SK-N-MC (cell line): ENCODE measurements at regions not wholly inside any gene's neighbourhood (a gene's known extent, or its start where the extent isn't known, plus 50 kb on each side); places are given as distances from the start of the nearest gene placed in this dataset.

Experiments used
- DNase-seq: peaks from one replicate; pipeline ENCODE4 v3.0.0-alpha.2; 2011; ENCODE audit warnings: low read depth, low spot score
- H3K27ac ChIP-seq: fragments of 200-600 bp; sonication (generic); 2 replicates; pipeline ENCODE4 v1.5.1; 2016; ENCODE audit warnings: mixed run types
- H3K36me3 ChIP-seq: fragments of 200-600 bp; sonication (generic); 2 replicates; pipeline ENCODE4 v1.6.1; 2017; ENCODE audit warnings: antibody characterized with exemption, low read length, mixed read lengths; ENCODE audit not compliant: insufficient read depth
- H3K4me3 ChIP-seq: fragments of 200-600 bp; sonication (generic); 2 replicates; pipeline ENCODE4 v1.5.1; 2016
- H3K9ac ChIP-seq: fragments of 200-600 bp; sonication (generic); 2 replicates; pipeline ENCODE4 v1.8.0; 2017; ENCODE audit warnings: mixed run types, mixed read lengths; ENCODE audit not compliant: insufficient read length
- H3K9me3 ChIP-seq: fragments of 200-600 bp; sonication (generic); 2 replicates; pipeline ENCODE4 v1.6.1; 2017; ENCODE audit warnings: low read depth, mild to moderate bottlenecking, antibody characterized with exemption, low read length, moderate library complexity, mixed read lengths
- EZH2 ChIP-seq: fragments of 200-600 bp; sonication (generic); IDR thresholded peaks from one replicate; pipeline ENCODE4 v1.6.1; 2017; ENCODE audit warnings: antibody characterized with exemption
- FOXP2 ChIP-seq: optimal IDR thresholded peaks from 2 replicates; pipeline ENCODE3; 2011; ENCODE audit warnings: mild to moderate bottlenecking, moderate library complexity; ENCODE audit not compliant: insufficient read depth; ENCODE audit errors: extremely low read length, control extremely low read depth
- POLR2AphosphoS5 ChIP-seq: IDR thresholded peaks from 2 replicates; pipeline ENCODE4 v1.6.1; 2012; ENCODE audit warnings: mild to moderate bottlenecking, low read depth, low read length, borderline replicate concordance

- TF ChIP-seq FOXP2, result no peak
- TF ChIP-seq EZH2, result no peak
- no peak for TF ChIP-seq POLR2AphosphoS5
- no peak overlapping the region for H3K27ac ChIP-seq
- H3K4me3 ChIP-seq, result no peak overlapping the region
- no peak for DNase-seq
- H3K9me3 ChIP-seq, result no peaks in the 10 kb centered on the region
- H3K36me3 ChIP-seq, result no peaks in the 10 kb centered on the region
- no peak overlapping the region for H3K9ac ChIP-seq
Measured at GRCh38 chr4:153950100-153950979, 161.5 kb upstream of the SFRP2 start.

GRCh38 chr4:153948041-153948440 lies 159.2 kb upstream of the SFRP2 start:
- H3K4me3 ChIP-seq, result no peak overlapping the region
- no peak for DNase-seq
- H3K27ac ChIP-seq, result no peak overlapping the region
- no peaks in the 10 kb centered on the region for H3K36me3 ChIP-seq
- H3K9me3 ChIP-seq, result no peaks in the 10 kb centered on the region
- no peak for TF ChIP-seq POLR2AphosphoS5
- TF ChIP-seq FOXP2, result no peak
- no peak for TF ChIP-seq EZH2
- no peak overlapping the region for H3K9ac ChIP-seq

- Histone ChIP-seq H3K27ac (no peak overlapping the region), H3K4me3 (no peak overlapping the region), H3K36me3 (no peaks in the 10 kb centered on the region), H3K9ac (no peak overlapping the region), H3K9me3 (no peaks in the 10 kb centered on the region)
- TF ChIP-seq POLR2AphosphoS5 (no peak), EZH2 (no peak), FOXP2 (no peak)
- no peak for DNase-seq
Measured at GRCh38 chr4:153947124-153947523, 158.2 kb upstream of the SFRP2 start.

- no peak for TF ChIP-seq EZH2
- no peak for TF ChIP-seq POLR2AphosphoS5
- no peak for TF ChIP-seq FOXP2
- Histone ChIP-seq H3K9me3 (no peaks in the 10 kb centered on the region), H3K9ac (no peak overlapping the region), H3K27ac (no peak overlapping the region), H3K36me3 (no peaks in the 10 kb centered on the region), H3K4me3 (no peak overlapping the region)
- DNase-seq, result no peak
Measured at GRCh38 chr4:153945704-153946103, 156.8 kb upstream of the SFRP2 start.

- H3K9ac ChIP-seq, result no peak overlapping the region
- TF ChIP-seq FOXP2 (no peak), POLR2AphosphoS5 (no peak), EZH2 (no peak)
- no peaks in the 10 kb centered on the region for H3K9me3 ChIP-seq
- H3K27ac ChIP-seq, result no peak overlapping the region
- H3K36me3 ChIP-seq, result no peaks in the 10 kb centered on the region
- H3K4me3 ChIP-seq, result no peak overlapping the region
- no peak for DNase-seq
Measured at GRCh38 chr4:153943738-153944415, 155.0 kb upstream of the SFRP2 start.

- TF ChIP-seq FOXP2 (no peak), EZH2 (no peak), POLR2AphosphoS5 (no peak)
- H3K36me3 ChIP-seq, result no peaks in the 10 kb centered on the region
- H3K4me3 ChIP-seq, result no peak overlapping the region
- no peak for DNase-seq
- H3K9ac ChIP-seq, result no peak overlapping the region
- H3K9me3 ChIP-seq, result no peaks in the 10 kb centered on the region
- H3K27ac ChIP-seq, result no peak overlapping the region
Measured at GRCh38 chr4:153940916-153941315, 152.0 kb upstream of the SFRP2 start.

GRCh38 chr4:153939570-153939969 lies 150.7 kb upstream of the SFRP2 start:
- no peaks in the 10 kb centered on the region for H3K36me3 ChIP-seq
- DNase-seq, result no peak
- no peak for TF ChIP-seq EZH2
- no peak for TF ChIP-seq FOXP2
- H3K4me3 ChIP-seq, result no peak overlapping the region
- no peak overlapping the region for H3K9ac ChIP-seq
- no peaks in the 10 kb centered on the region for H3K9me3 ChIP-seq
- H3K27ac ChIP-seq, result no peak overlapping the region

- no peaks in the 10 kb centered on the region for H3K36me3 ChIP-seq
- TF ChIP-seq FOXP2, result no peak
- TF ChIP-seq POLR2AphosphoS5, result no peak
- TF ChIP-seq EZH2, result no peak
- no peaks in the 10 kb centered on the region for H3K9me3 ChIP-seq
- no peak overlapping the region for H3K9ac ChIP-seq
- no peak for DNase-seq
- H3K27ac ChIP-seq, result no peak overlapping the region
- no peak overlapping the region for H3K4me3 ChIP-seq
Measured at GRCh38 chr4:153938994-153939393, 150.1 kb upstream of the SFRP2 start.
